Uterus (tissue), 2 donors: ENCODE measurements at regions not wholly inside any gene's neighbourhood (a gene's known extent, or its start where the extent isn't known, plus 50 kb on each side); places are given as distances from the start of the nearest gene placed in this dataset.

Experiments
- POLR2A ChIP-seq, 2 donors: fragments of 450-650 bp; IDR thresholded peaks; one replicate each; pipeline ENCODE4 v1.6.1; 2016; ENCODE audit warnings: antibody characterized with exemption in 2 of 2, mild to moderate bottlenecking in 1 of 2, moderate library complexity in 1 of 2
- TF ChIP-seq, protein P1 (sequence below), 4 experiments: fragments of 200-600 bp in 2 of 4; fragments of 450-650 bp in 2 of 4; sonication (generic) in 2 of 4; IDR thresholded peaks; one replicate each; pipeline ENCODE4 v1.5.1; 2016 to 2019; ENCODE audit warnings: antibody characterized with exemption in 4 of 4, mild to moderate bottlenecking in 2 of 4, moderate library complexity in 1 of 4

DNA sequence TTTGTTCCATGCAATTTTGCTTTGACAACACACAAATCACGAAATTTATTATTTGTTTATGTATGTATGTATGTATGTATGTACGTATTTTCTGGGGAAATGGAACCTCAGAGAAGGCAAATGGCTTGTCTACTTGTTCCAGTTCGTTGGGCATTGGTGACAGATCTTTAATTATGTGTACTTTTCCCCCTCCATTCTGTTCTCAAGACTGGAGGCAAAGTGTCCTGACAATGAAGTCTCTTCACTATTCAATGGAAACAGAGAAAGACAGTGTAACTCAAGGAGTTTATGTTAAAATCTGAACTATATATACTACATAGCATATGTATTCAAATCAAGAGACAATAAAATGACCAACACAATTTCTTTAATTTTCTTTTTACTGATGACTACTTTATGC lies 245.7 kb upstream of the PTBP2 start:
- TF ChIP-seq, protein P1, sequence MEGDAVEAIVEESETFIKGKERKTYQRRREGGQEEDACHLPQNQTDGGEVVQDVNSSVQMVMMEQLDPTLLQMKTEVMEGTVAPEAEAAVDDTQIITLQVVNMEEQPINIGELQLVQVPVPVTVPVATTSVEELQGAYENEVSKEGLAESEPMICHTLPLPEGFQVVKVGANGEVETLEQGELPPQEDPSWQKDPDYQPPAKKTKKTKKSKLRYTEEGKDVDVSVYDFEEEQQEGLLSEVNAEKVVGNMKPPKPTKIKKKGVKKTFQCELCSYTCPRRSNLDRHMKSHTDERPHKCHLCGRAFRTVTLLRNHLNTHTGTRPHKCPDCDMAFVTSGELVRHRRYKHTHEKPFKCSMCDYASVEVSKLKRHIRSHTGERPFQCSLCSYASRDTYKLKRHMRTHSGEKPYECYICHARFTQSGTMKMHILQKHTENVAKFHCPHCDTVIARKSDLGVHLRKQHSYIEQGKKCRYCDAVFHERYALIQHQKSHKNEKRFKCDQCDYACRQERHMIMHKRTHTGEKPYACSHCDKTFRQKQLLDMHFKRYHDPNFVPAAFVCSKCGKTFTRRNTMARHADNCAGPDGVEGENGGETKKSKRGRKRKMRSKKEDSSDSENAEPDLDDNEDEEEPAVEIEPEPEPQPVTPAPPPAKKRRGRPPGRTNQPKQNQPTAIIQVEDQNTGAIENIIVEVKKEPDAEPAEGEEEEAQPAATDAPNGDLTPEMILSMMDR (IDR thresholded peaks at IDR 0.05): no peak
- TF ChIP-seq POLR2A (IDR thresholded peaks at IDR 0.05): no peak
